Right lobe of liver (tissue), 6 donors: ENCODE measurements at regions not wholly inside any gene's neighbourhood (a gene's known extent, or its start where the extent isn't known, plus 50 kb on each side); places are given as distances from the start of the nearest gene placed in this dataset.

Source experiments
- ATAC-seq, 4 donors: fragments of 200-7000 bp; cut with Tn5 transposase; one replicate each; pipeline ENCODE4 v1.9.1; 2020; ENCODE audit warnings: mild to moderate bottlenecking in 4 of 4, moderate library complexity in 4 of 4
- DNase-seq, 3 donors: peaks; one replicate each; pipeline ENCODE4 v3.0.0-alpha.2; 2020
- H3K27ac ChIP-seq, 3 donors: fragments of 200-600 bp; one replicate each; pipeline ENCODE4 v1.8.0; 2022
- H3K27me3 ChIP-seq, 2 donors: fragments of 200-600 bp; one replicate each; pipeline ENCODE4 v1.8.0; 2022
- H3K36me3 ChIP-seq, 4 donors: fragments of 200-600 bp; sonication (generic) in 1 of 4; one replicate each; pipeline versions ENCODE4 v1.5.1 to v1.8.0; 2017 to 2022; ENCODE audit warnings: control low read depth in 1 of 4
- H3K4me1 ChIP-seq, 4 donors: fragments of 200-600 bp; sonication (generic) in 1 of 4; one replicate each; pipeline versions ENCODE4 v1.5.1 to v1.8.0; 2017 to 2022; ENCODE audit warnings: control low read depth in 1 of 4
- H3K4me3 ChIP-seq, 3 donors: fragments of 200-600 bp; one replicate each; pipeline ENCODE4 v1.8.0; 2022
- H3K9me3 ChIP-seq, 4 donors: fragments of 200-600 bp; sonication (generic) in 1 of 4; one replicate each; pipeline versions ENCODE4 v1.5.1 to v1.8.0; 2017 to 2022; ENCODE audit warnings: control low read depth in 1 of 4
- CTCF ChIP-seq, 4 donors: fragments of 200-600 bp in 3 of 4; fragments of 450-650 bp in 1 of 4; IDR thresholded peaks; one replicate each; pipeline versions ENCODE4 v1.5.1 to v1.8.0; 2016 to 2022; ENCODE audit warnings: antibody characterized with exemption in 4 of 4, mild to moderate bottlenecking in 2 of 4
- POLR2A ChIP-seq: fragments of 450-650 bp; IDR thresholded peaks from one replicate; pipeline ENCODE4 v1.6.1; 2017; ENCODE audit warnings: antibody characterized with exemption, mild to moderate bottlenecking
- WGBS: methylation state at CpG from one replicate; pipeline ENCODE4 v1.1.6; 2018; ENCODE audit warnings: low coverage, low lambda C conversion rate; ENCODE audit not compliant: insufficient coverage; ENCODE audit errors: missing lambda C conversion rate; 5-methylcytosine and 5-hydroxymethylcytosine counted together
- intact Hi-C, 2 donors: fragments of 100-400 bp; cut with DNase I; formaldehyde crosslinking; loops; one replicate each; pipeline versions ENCODE4 v1.11.2 to v1.14.1; 2022
- donor health status: DM: no; HTN: yes; CAD: no.
- donor health status: DM: no; HTN: no; CAD: no.
- donor health status: DM: no; HTN: no; CAD: no.
- donor health status: DM: no; HTN: yes; CAD: no.
- donor health status: DM: no; HTN: yes; CAD: no.

- intact Hi-C loops = no loop called here
- WGBS = 75% methylated on average over 5 of the region's 5 CpGs
- Histone ChIP-seq H3K36me3 (no peaks in the 10 kb centered on the region), H3K27ac (no peak overlapping the region), H3K27me3 (no peaks in the 10 kb centered on the region), H3K4me1 (no peaks in the 10 kb centered on the region), H3K9me3 (no peaks in the 10 kb centered on the region), H3K4me3 (no peak overlapping the region)
- ATAC-seq (no peak), DNase-seq (no peak)
- no peak for TF ChIP-seq POLR2A
- no peak for TF ChIP-seq CTCF (IDR thresholded peaks at IDR 0.05)
These were observed 99.7 kb upstream of the PPM1H start for GRCh38 chr12:63034601-63035000.

DNA sequence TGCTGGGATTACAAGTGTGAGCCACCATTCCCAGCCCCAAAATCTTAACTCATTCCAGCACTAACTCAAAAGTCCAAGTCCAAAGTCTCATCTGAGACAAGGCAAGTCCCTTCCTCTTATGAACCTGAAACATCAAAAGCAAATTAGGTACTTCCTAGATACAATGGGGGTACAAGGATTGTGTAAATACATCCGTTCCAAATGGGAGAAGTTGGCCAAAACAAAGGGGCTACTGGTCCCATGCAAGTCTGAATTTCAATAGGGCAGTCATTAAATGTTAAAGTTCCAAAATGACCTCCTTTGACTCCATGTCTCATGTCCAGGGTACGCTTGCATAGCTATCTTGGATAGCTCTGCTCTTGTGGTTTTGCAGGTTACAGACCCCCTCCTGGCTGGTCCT lies 94.7 kb upstream of the PPM1H start:
- Histone ChIP-seq H3K4me1 (no peaks in the 10 kb centered on the region), H3K27me3 (no peaks in the 10 kb centered on the region), H3K4me3 (no peak overlapping the region), H3K27ac (no peak overlapping the region), H3K9me3 (no peaks in the 10 kb centered on the region), H3K36me3 (no peaks in the 10 kb centered on the region)
- WGBS = 73% methylated on average over 2 of the region's 2 CpGs
- no peak for TF ChIP-seq CTCF (IDR thresholded peaks at IDR 0.05)
- TF ChIP-seq POLR2A = no peak
- ATAC-seq (no peak), DNase-seq (no peak)
- intact Hi-C loops = no loop called here

GRCh38 chr12:63028951-63029350 lies 94.0 kb upstream of the PPM1H start:
- Histone ChIP-seq H3K9me3 (no peaks in the 10 kb centered on the region), H3K27ac (no peak overlapping the region), H3K4me3 (no peak overlapping the region), H3K4me1 (no peaks in the 10 kb centered on the region), H3K36me3 (no peaks in the 10 kb centered on the region), H3K27me3 (no peaks in the 10 kb centered on the region)
- no peak for DNase-seq
- intact Hi-C loops = no loop called here
- no peak for ATAC-seq
- TF ChIP-seq POLR2A (no peak), CTCF (IDR thresholded peaks at IDR 0.05) (no peak)

- no peaks in the 10 kb centered on the region for H3K4me1 ChIP-seq
- no peak overlapping the region for H3K27ac ChIP-seq
- ATAC-seq (no peak), DNase-seq (no peak)
- H3K9me3 ChIP-seq = no peaks in the 10 kb centered on the region
- TF ChIP-seq POLR2A = no peak
- H3K27me3 ChIP-seq = no peaks in the 10 kb centered on the region
- intact Hi-C loops = no loop called here
- H3K4me3 ChIP-seq = no peak overlapping the region
- no peaks in the 10 kb centered on the region for H3K36me3 ChIP-seq
These were observed 90.2 kb upstream of the PPM1H start for GRCh38 chr12:63025116-63025515.

- Histone ChIP-seq H3K27me3 (no peaks in the 10 kb centered on the region), H3K36me3 (no peaks in the 10 kb centered on the region), H3K9me3 (no peaks in the 10 kb centered on the region), H3K4me1 (no peaks in the 10 kb centered on the region), H3K4me3 (no peak overlapping the region), H3K27ac (no peak overlapping the region)
- ATAC-seq = no peak
- TF ChIP-seq POLR2A (no peak), CTCF (IDR thresholded peaks at IDR 0.05) (no peak)
- DNase-seq = no peak
- intact Hi-C loops = no loop called here
These were observed 89.0 kb upstream of the PPM1H start for GRCh38 chr12:63023926-63024325.
